Activated T-helper 17 cell treated with anti-CD3 and anti-CD28 coated beads, Interleukin-2, amount 50 U/mL, for 72 hours (primary cell): ENCODE measurements at regions not wholly inside any gene's neighbourhood (a gene's known extent, or its start where the extent isn't known, plus 50 kb on each side); places are given as distances from the start of the nearest gene placed in this dataset.

Experiments used
- ATAC-seq: fragments of 150-1000 bp; cut with Tn5 transposase; replicated peaks from 2 replicates; pipeline ENCODE4 v1.10.0; 2021; ENCODE audit warnings: mild to moderate bottlenecking, moderate library complexity
- H3K27ac Mint-ChIP-seq: one replicate; pipeline ENCODE4 v1.8.0; 2022; ENCODE audit warnings: mixed read lengths
- H3K27me3 Mint-ChIP-seq: one replicate; pipeline ENCODE4 v1.8.0; 2022; ENCODE audit warnings: mixed read lengths
- H3K36me3 Mint-ChIP-seq: one replicate; pipeline ENCODE4 v1.8.0; 2022; ENCODE audit warnings: low read depth, mild to moderate bottlenecking, mixed read lengths
- H3K4me1 Mint-ChIP-seq: one replicate; pipeline ENCODE4 v1.8.0; 2022; ENCODE audit warnings: mixed read lengths
- H3K4me3 Mint-ChIP-seq: one replicate; pipeline ENCODE4 v1.8.0; 2022; ENCODE audit warnings: mild to moderate bottlenecking, mixed read lengths
- H3K9me3 Mint-ChIP-seq: one replicate; pipeline ENCODE4 v1.8.0; 2022; ENCODE audit warnings: mixed read lengths

GRCh38 chr5:136712628-136713027, 347.3 kb upstream of the TRPC7 start:
- Mint-ChIP-seq H3K9me3 (peaks cover 7% of the 10 kb centered on the region), H3K27me3 (no peaks in the 10 kb centered on the region), H3K4me3 (no peak overlapping the region), H3K36me3 (no peaks in the 10 kb centered on the region), H3K27ac (no peak overlapping the region), H3K4me1 (no peaks in the 10 kb centered on the region)
- no peak for ATAC-seq

GRCh38 chr5:136710834-136711233, 345.5 kb upstream of the TRPC7 start:
- Mint-ChIP-seq H3K4me1 (no peaks in the 10 kb centered on the region), H3K36me3 (no peaks in the 10 kb centered on the region), H3K27me3 (no peaks in the 10 kb centered on the region), H3K27ac (no peak overlapping the region), H3K9me3 (peaks cover 7% of the 10 kb centered on the region), H3K4me3 (no peak overlapping the region)
- no peak for ATAC-seq

- Mint-ChIP-seq H3K4me1 (no peaks in the 10 kb centered on the region), H3K9me3 (no peaks in the 10 kb centered on the region), H3K36me3 (no peaks in the 10 kb centered on the region), H3K27ac (no peak overlapping the region), H3K27me3 (no peaks in the 10 kb centered on the region), H3K4me3 (no peak overlapping the region)
- no peak for ATAC-seq
These were observed 338.4 kb upstream of the TRPC7 start for GRCh38 chr5:136703706-136704105.

- no peaks in the 10 kb centered on the region for H3K36me3 Mint-ChIP-seq
- no peaks in the 10 kb centered on the region for H3K9me3 Mint-ChIP-seq
- ATAC-seq, result no peak
- no peaks in the 10 kb centered on the region for H3K27me3 Mint-ChIP-seq
- no peaks in the 10 kb centered on the region for H3K4me1 Mint-ChIP-seq
- H3K27ac Mint-ChIP-seq, result no peak overlapping the region
- no peak overlapping the region for H3K4me3 Mint-ChIP-seq
These were observed 337.7 kb upstream of the TRPC7 start for GRCh38 chr5:136703036-136703435.

GRCh38 chr5:136701191-136701590, 335.8 kb upstream of the TRPC7 start:
- Mint-ChIP-seq H3K4me3 (no peak overlapping the region), H3K4me1 (no peaks in the 10 kb centered on the region), H3K9me3 (no peaks in the 10 kb centered on the region), H3K27ac (no peak overlapping the region), H3K27me3 (no peaks in the 10 kb centered on the region), H3K36me3 (no peaks in the 10 kb centered on the region)
- ATAC-seq, result no peak

- no peak for ATAC-seq
- Mint-ChIP-seq H3K4me1 (no peaks in the 10 kb centered on the region), H3K36me3 (no peaks in the 10 kb centered on the region), H3K9me3 (no peaks in the 10 kb centered on the region), H3K27me3 (no peaks in the 10 kb centered on the region), H3K27ac (no peak overlapping the region), H3K4me3 (no peak overlapping the region)
These were observed 334.3 kb upstream of the TRPC7 start for GRCh38 chr5:136699651-136700050.

- Mint-ChIP-seq H3K4me1 (no peaks in the 10 kb centered on the region), H3K4me3 (no peak overlapping the region), H3K27me3 (no peaks in the 10 kb centered on the region), H3K36me3 (no peaks in the 10 kb centered on the region), H3K27ac (no peak overlapping the region), H3K9me3 (no peaks in the 10 kb centered on the region)
- ATAC-seq, result no peak
These were observed 333.6 kb upstream of the TRPC7 start for GRCh38 chr5:136698970-136699369.

GRCh38 chr5:136694258-136694657, 328.9 kb upstream of the TRPC7 start:
- ATAC-seq, result no peak
- H3K9me3 Mint-ChIP-seq, result no peaks in the 10 kb centered on the region

GRCh38 chr5:136689552-136689951, 324.2 kb upstream of the TRPC7 start:
- Mint-ChIP-seq H3K4me1 (no peaks in the 10 kb centered on the region), H3K4me3 (no peak overlapping the region), H3K27ac (no peak overlapping the region), H3K36me3 (no peaks in the 10 kb centered on the region), H3K9me3 (peaks cover 4% of the 10 kb centered on the region), H3K27me3 (no peaks in the 10 kb centered on the region)
- no peak for ATAC-seq

More at GRCh38 chr5:136694258-136694657, 328.9 kb upstream of the TRPC7 start:
- Mint-ChIP-seq H3K4me1 (no peaks in the 10 kb centered on the region), H3K27me3 (no peaks in the 10 kb centered on the region), H3K4me3 (no peak overlapping the region), H3K36me3 (no peaks in the 10 kb centered on the region), H3K27ac (no peak overlapping the region)

GRCh38 chr5:136686192-136686872, 321.0 kb upstream of the TRPC7 start:
- no peaks in the 10 kb centered on the region for H3K4me1 Mint-ChIP-seq
- no peak overlapping the region for H3K27ac Mint-ChIP-seq
- H3K27me3 Mint-ChIP-seq, result no peaks in the 10 kb centered on the region
- peaks cover 4% of the 10 kb centered on the region for H3K9me3 Mint-ChIP-seq
- ATAC-seq, result no peak
- no peak overlapping the region for H3K4me3 Mint-ChIP-seq
- H3K36me3 Mint-ChIP-seq, result no peaks in the 10 kb centered on the region

GRCh38 chr5:136682986-136683385, 317.6 kb upstream of the TRPC7 start:
- H3K36me3 Mint-ChIP-seq, result no peaks in the 10 kb centered on the region
- H3K27ac Mint-ChIP-seq, result no peak overlapping the region
- no peaks in the 10 kb centered on the region for H3K9me3 Mint-ChIP-seq
- ATAC-seq, result no peak
- no peak overlapping the region for H3K4me3 Mint-ChIP-seq
- H3K4me1 Mint-ChIP-seq, result no peaks in the 10 kb centered on the region
- H3K27me3 Mint-ChIP-seq, result no peaks in the 10 kb centered on the region

- ATAC-seq, result no peak
- no peak overlapping the region for H3K27ac Mint-ChIP-seq
- H3K36me3 Mint-ChIP-seq, result no peaks in the 10 kb centered on the region
These were observed 313.9 kb upstream of the TRPC7 start for GRCh38 chr5:136679233-136679632.

GRCh38 chr5:136677217-136677616, 311.9 kb upstream of the TRPC7 start:
- ATAC-seq, result no peak
- H3K27ac Mint-ChIP-seq, result no peak overlapping the region
- no peaks in the 10 kb centered on the region for H3K9me3 Mint-ChIP-seq
- no peaks in the 10 kb centered on the region for H3K27me3 Mint-ChIP-seq
- H3K4me1 Mint-ChIP-seq, result no peaks in the 10 kb centered on the region
- H3K4me3 Mint-ChIP-seq, result no peak overlapping the region
- H3K36me3 Mint-ChIP-seq, result no peaks in the 10 kb centered on the region

More at GRCh38 chr5:136679233-136679632, 313.9 kb upstream of the TRPC7 start:
- H3K9me3 Mint-ChIP-seq, result no peaks in the 10 kb centered on the region
- H3K4me1 Mint-ChIP-seq, result no peaks in the 10 kb centered on the region
- H3K4me3 Mint-ChIP-seq, result no peak overlapping the region
- H3K27me3 Mint-ChIP-seq, result no peaks in the 10 kb centered on the region

GRCh38 chr5:136676685-136677084, 311.3 kb upstream of the TRPC7 start:
- Mint-ChIP-seq H3K27ac (no peak overlapping the region), H3K27me3 (no peaks in the 10 kb centered on the region), H3K4me1 (no peaks in the 10 kb centered on the region)

GRCh38 chr5:136675769-136676168, 310.4 kb upstream of the TRPC7 start:
- Mint-ChIP-seq H3K27ac (no peak overlapping the region), H3K36me3 (no peaks in the 10 kb centered on the region), H3K4me1 (no peaks in the 10 kb centered on the region), H3K9me3 (no peaks in the 10 kb centered on the region), H3K4me3 (no peak overlapping the region), H3K27me3 (no peaks in the 10 kb centered on the region)
- ATAC-seq, result no peak

More at GRCh38 chr5:136676685-136677084, 311.3 kb upstream of the TRPC7 start:
- Mint-ChIP-seq H3K4me3 (no peak overlapping the region), H3K36me3 (no peaks in the 10 kb centered on the region), H3K9me3 (no peaks in the 10 kb centered on the region)
- no peak for ATAC-seq

- no peaks in the 10 kb centered on the region for H3K27me3 Mint-ChIP-seq
- ATAC-seq, result no peak
- no peaks in the 10 kb centered on the region for H3K36me3 Mint-ChIP-seq
- H3K27ac Mint-ChIP-seq, result no peak overlapping the region
- H3K4me1 Mint-ChIP-seq, result no peaks in the 10 kb centered on the region
- H3K9me3 Mint-ChIP-seq, result no peaks in the 10 kb centered on the region
- no peak overlapping the region for H3K4me3 Mint-ChIP-seq
These were observed 308.8 kb upstream of the TRPC7 start for GRCh38 chr5:136674178-136674577.
